NCI-H510A (cell line): ENCODE measurements at regions not wholly inside any gene's neighbourhood (a gene's known extent, or its start where the extent isn't known, plus 50 kb on each side); places are given as distances from the start of the nearest gene placed in this dataset.
"Not testable (repeated sequence)": the region's sequence is repeated elsewhere in the genome, so short reads cannot be mapped to it uniquely, and the experiment has no call there.

Experiments
- DNase-seq: peaks from one replicate; lab custom pipeline; 2025; lab: John Stamatoyannopoulos, UW

GRCh38 chrX:128780934-128781333, 728.7 kb upstream of the ACTRT1 start:
- no peak for DNase-seq

- no peak for DNase-seq
These were observed 717.3 kb upstream of the ACTRT1 start for GRCh38 chrX:128769495-128769894.

- DNase-seq = no peak
These were observed 707.5 kb upstream of the ACTRT1 start for GRCh38 chrX:128759745-128760144.

GRCh38 chrX:128759177-128759576, 707.0 kb upstream of the ACTRT1 start:
- no peak for DNase-seq

- DNase-seq = no peak
These were observed 701.9 kb upstream of the ACTRT1 start for GRCh38 chrX:128754130-128754529.

GRCh38 chrX:128739539-128739938, 687.3 kb upstream of the ACTRT1 start:
- no peak for DNase-seq

GRCh38 chrX:128728943-128729342, 676.7 kb upstream of the ACTRT1 start:
- DNase-seq = no peak

- no peak for DNase-seq
These were observed 665.7 kb upstream of the ACTRT1 start for GRCh38 chrX:128717635-128718578.

GRCh38 chrX:128714425-128714824, 662.2 kb upstream of the ACTRT1 start:
- no peak for DNase-seq

GRCh38 chrX:128699716-128700285, 647.6 kb upstream of the ACTRT1 start:
- DNase-seq = no peak

- no peak for DNase-seq
These were observed 646.5 kb upstream of the ACTRT1 start for GRCh38 chrX:128698573-128699181.

- no peak for DNase-seq
These were observed 639.7 kb upstream of the ACTRT1 start for GRCh38 chrX:128691872-128692271.

GRCh38 chrX:128685387-128685786, 633.2 kb upstream of the ACTRT1 start:
- DNase-seq = no peak

- DNase-seq = no peak
These were observed 624.4 kb upstream of the ACTRT1 start for GRCh38 chrX:128676651-128677050.

GRCh38 chrX:128674326-128675086, 622.3 kb upstream of the ACTRT1 start:
- DNase-seq = not testable (repeated sequence)

GRCh38 chrX:128664211-128664610, 612.0 kb upstream of the ACTRT1 start:
- no peak for DNase-seq

GRCh38 chrX:128653524-128654060, 601.4 kb upstream of the ACTRT1 start:
- DNase-seq = no peak

- DNase-seq = no peak
These were observed 598.1 kb upstream of the ACTRT1 start for GRCh38 chrX:128650326-128650725.

GRCh38 chrX:128634754-128635153, 582.6 kb upstream of the ACTRT1 start:
- DNase-seq = no peak

- DNase-seq = no peak
These were observed 571.2 kb upstream of the ACTRT1 start for GRCh38 chrX:128623361-128623760.

GRCh38 chrX:128622296-128622695, 570.1 kb upstream of the ACTRT1 start:
- no peak for DNase-seq

- no peak for DNase-seq
These were observed 567.3 kb upstream of the ACTRT1 start for GRCh38 chrX:128619490-128619889.
